ENCODE measurements at regions not wholly inside any gene's neighbourhood (a gene's known extent, or its start where the extent isn't known, plus 50 kb on each side); places are given as distances from the start of the nearest gene placed in this dataset.
"Not testable (repeated sequence)": the region's sequence is repeated elsewhere in the genome, so short reads cannot be mapped to it uniquely, and the experiment has no call there.

GRCh38 chr3:35223632-35224394 lies 415.5 kb upstream of the ARPP21 start:
- DNase-seq (ENCODE audit: low read depth), result no peak

- DNase-seq (ENCODE audit: low read depth), result no peak
These were observed 414.6 kb upstream of the ARPP21 start for GRCh38 chr3:35224565-35225295.

GRCh38 chr3:35241236-35241635 lies 398.1 kb upstream of the ARPP21 start:
- DNase-seq (ENCODE audit: low read depth), result no peak

GRCh38 chr3:35254917-35255316 lies 384.4 kb upstream of the ARPP21 start:
- no peak for DNase-seq (ENCODE audit: low read depth)

- DNase-seq (ENCODE audit: low read depth), result no peak
These were observed 381.7 kb upstream of the ARPP21 start for GRCh38 chr3:35257641-35258040.

- DNase-seq (ENCODE audit: low read depth), result no peak
These were observed 376.9 kb upstream of the ARPP21 start for GRCh38 chr3:35262406-35262805.

GRCh38 chr3:35263477-35263876 lies 375.8 kb upstream of the ARPP21 start:
- DNase-seq (ENCODE audit: low read depth), result no peak

GRCh38 chr3:35266065-35266464 lies 373.3 kb upstream of the ARPP21 start:
- not testable (repeated sequence) for DNase-seq (ENCODE audit: low read depth)

GRCh38 chr3:35275768-35276167 lies 363.6 kb upstream of the ARPP21 start:
- no peak for DNase-seq (ENCODE audit: low read depth)

GRCh38 chr3:35276568-35276967 lies 362.8 kb upstream of the ARPP21 start:
- DNase-seq (ENCODE audit: low read depth), result no peak

- DNase-seq (ENCODE audit: low read depth), result no peak
These were observed 347.7 kb upstream of the ARPP21 start for GRCh38 chr3:35291471-35292236.

GRCh38 chr3:35292568-35292967 lies 346.8 kb upstream of the ARPP21 start:
- no peak for DNase-seq (ENCODE audit: low read depth)

- DNase-seq (ENCODE audit: low read depth), result no peak
These were observed 343.4 kb upstream of the ARPP21 start for GRCh38 chr3:35295906-35296305.

GRCh38 chr3:35296533-35296932 lies 342.8 kb upstream of the ARPP21 start:
- no peak for DNase-seq (ENCODE audit: low read depth)

GRCh38 chr3:35296944-35297343 lies 342.4 kb upstream of the ARPP21 start:
- not testable (repeated sequence) for DNase-seq (ENCODE audit: low read depth)

- no peak for DNase-seq (ENCODE audit: low read depth)
These were observed 333.9 kb upstream of the ARPP21 start for GRCh38 chr3:35305406-35305805.

GRCh38 chr3:35307296-35307695 lies 332.0 kb upstream of the ARPP21 start:
- DNase-seq (ENCODE audit: low read depth), result no peak

- DNase-seq (ENCODE audit: low read depth), result not testable (repeated sequence)
These were observed 322.5 kb upstream of the ARPP21 start for GRCh38 chr3:35316841-35317240.

- DNase-seq (ENCODE audit: low read depth), result no peak
These were observed 318.5 kb upstream of the ARPP21 start for GRCh38 chr3:35320646-35321407.

GRCh38 chr3:35322070-35322469 lies 317.3 kb upstream of the ARPP21 start:
- DNase-seq (ENCODE audit: low read depth), result peak; percentile 88

GRCh38 chr3:35335703-35336102 lies 303.6 kb upstream of the ARPP21 start:
- DNase-seq (ENCODE audit: low read depth), result no peak

Data from HT1080 (cell line).